BLaER1 treated with 17β-estradiol and CSF1 and Interleukin-3, amounts not matched to agents 10 nM and 100 nM (cell line): ENCODE measurements at regions not wholly inside any gene's neighbourhood (a gene's known extent, or its start where the extent isn't known, plus 50 kb on each side); places are given as distances from the start of the nearest gene placed in this dataset.
A peak's percentile ranks its signal among the peaks of the same experiment; 100 is the strongest.

ENCODE experiments used
- H3K27ac ChIP-seq, 11 experiments: shearing (Covaris generic); formaldehyde crosslinking; 2 replicates each; pipeline ENCODE4 v1.8.1; 2022
- H3K27me3 ChIP-seq, 11 experiments: shearing (Covaris generic); formaldehyde crosslinking; 2 replicates each; pipeline ENCODE4 v1.8.1; 2022
- H3K36me3 ChIP-seq, 11 experiments: shearing (Covaris generic); formaldehyde crosslinking; 2 replicates each; pipeline ENCODE4 v1.8.1; 2022
- H3K4me1 ChIP-seq, 10 experiments: shearing (Covaris generic); formaldehyde crosslinking; 2 replicates each; pipeline ENCODE4 v1.8.1; 2022
- H3K4me2 ChIP-seq, 11 experiments: shearing (Covaris generic); formaldehyde crosslinking; 2 replicates each; pipeline ENCODE4 v1.8.1; 2022
- H3K4me3 ChIP-seq, 10 experiments: shearing (Covaris generic); formaldehyde crosslinking; 2 replicates each; pipeline ENCODE4 v1.8.1; 2022
- H3K9ac ChIP-seq, 11 experiments: shearing (Covaris generic); formaldehyde crosslinking; 2 replicates each; pipeline ENCODE4 v1.8.1; 2022
- H3K9me3 ChIP-seq, 11 experiments: shearing (Covaris generic); formaldehyde crosslinking; replicated peaks in 1 of 11; 2 replicates each; pipeline ENCODE4 v1.8.1; 2022
- H4K20me1 ChIP-seq, 11 experiments: shearing (Covaris generic); formaldehyde crosslinking; 2 replicates each; pipeline ENCODE4 v1.8.1; 2022
- Cebpa-rat ChIP-seq, 11 experiments: shearing (Covaris generic); IDR thresholded peaks; 2 replicates each; pipeline ENCODE4 v1.8.1; 2022

GRCh38 chr17:12349297-12349696 lies 316.4 kb upstream of the MYOCD start:
- TF ChIP-seq Cebpa-rat (IDR thresholded peaks at IDR 0.05): no peak
- no peaks in the 10 kb centered on the region for H4K20me1 ChIP-seq
- H3K4me3 ChIP-seq: no peak overlapping the region
- H3K4me2 ChIP-seq: no peak overlapping the region
- H3K27me3 ChIP-seq: no peaks in the 10 kb centered on the region
- H3K27ac ChIP-seq: no peak overlapping the region; a peak in 1 of 22 replicates
- H3K9me3 ChIP-seq: 0 out of 22 replicates have a peak, but pooled peaks cover 0 to 17% (median 0%) of the 10 kb centered on the region in 11 experiments
- H3K36me3 ChIP-seq: no peaks in the 10 kb centered on the region
- H3K9ac ChIP-seq: no peak overlapping the region
- H3K4me1 ChIP-seq: peaks cover 0 to 7% (median 0%) of the 10 kb centered on the region in 10 experiments; a peak in 1 of 20 replicates

DNA sequence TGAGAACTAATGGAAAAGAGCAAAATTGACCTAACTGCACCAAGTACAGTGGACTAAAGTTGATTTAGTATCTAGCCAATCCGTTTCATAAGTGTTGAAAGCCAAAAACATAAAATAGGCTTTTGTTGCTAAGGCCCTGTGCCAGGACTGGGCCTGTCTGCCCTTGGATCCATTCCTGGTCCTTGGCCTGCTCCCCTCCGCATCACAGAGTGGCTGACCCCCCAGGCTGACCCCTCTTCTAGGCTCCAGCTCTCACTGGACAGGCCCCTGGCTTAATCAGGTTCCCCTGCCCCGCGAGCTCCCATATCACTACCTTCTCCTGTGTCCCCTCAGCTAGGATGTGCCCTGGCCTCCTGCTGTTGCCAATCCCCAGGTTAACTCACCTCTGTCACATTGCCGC lies 313.6 kb upstream of the MYOCD start:
- Histone ChIP-seq H3K9ac (no peak overlapping the region), H3K4me2 (no peak overlapping the region), H3K4me1 (peaks cover 0 to 7% (median 0%) of the 10 kb centered on the region in 10 experiments; a peak in 1 of 20 replicates), H3K27me3 (no peaks in the 10 kb centered on the region), H3K36me3 (no peaks in the 10 kb centered on the region), H3K27ac (no peak overlapping the region), H4K20me1 (no peaks in the 10 kb centered on the region), H3K9me3 (peaks cover 0 to 28% (median 6%) of the 10 kb centered on the region in 11 experiments; a peak in 8 of 22 replicates), H3K4me3 (no peak overlapping the region)
- TF ChIP-seq Cebpa-rat (IDR thresholded peaks at IDR 0.05): no peak

- peaks cover 0 to 11% (median 6%) of the 10 kb centered on the region in 11 experiments; a peak in 8 of 22 replicates for H3K9me3 ChIP-seq
Observed at GRCh38 chr17:12357600-12357999, 308.1 kb upstream of the MYOCD start.

GRCh38 chr17:12358477-12358876 lies 307.2 kb upstream of the MYOCD start:
- no peaks in the 10 kb centered on the region for H3K4me1 ChIP-seq
- no peak for TF ChIP-seq Cebpa-rat (IDR thresholded peaks at IDR 0.05)
- no peaks in the 10 kb centered on the region for H4K20me1 ChIP-seq
- H3K4me3 ChIP-seq: no peak overlapping the region
- no peak overlapping the region for H3K4me2 ChIP-seq
- no peaks in the 10 kb centered on the region for H3K36me3 ChIP-seq
- no peaks in the 10 kb centered on the region for H3K27me3 ChIP-seq
- no peak overlapping the region for H3K9ac ChIP-seq
- peaks cover 0 to 16% (median 6%) of the 10 kb centered on the region in 11 experiments; a peak in 10 of 22 replicates for H3K9me3 ChIP-seq
- H3K27ac ChIP-seq: no peak overlapping the region

More at GRCh38 chr17:12357600-12357999, 308.1 kb upstream of the MYOCD start:
- no peak overlapping the region for H3K27ac ChIP-seq
- H3K4me1 ChIP-seq: no peaks in the 10 kb centered on the region
- H3K9ac ChIP-seq: no peak overlapping the region
- H3K4me3 ChIP-seq: no peak overlapping the region
- TF ChIP-seq Cebpa-rat (IDR thresholded peaks at IDR 0.05): no peak
- no peaks in the 10 kb centered on the region for H3K27me3 ChIP-seq
- H3K4me2 ChIP-seq: no peak overlapping the region
- H4K20me1 ChIP-seq: no peaks in the 10 kb centered on the region
- H3K36me3 ChIP-seq: no peaks in the 10 kb centered on the region

DNA sequence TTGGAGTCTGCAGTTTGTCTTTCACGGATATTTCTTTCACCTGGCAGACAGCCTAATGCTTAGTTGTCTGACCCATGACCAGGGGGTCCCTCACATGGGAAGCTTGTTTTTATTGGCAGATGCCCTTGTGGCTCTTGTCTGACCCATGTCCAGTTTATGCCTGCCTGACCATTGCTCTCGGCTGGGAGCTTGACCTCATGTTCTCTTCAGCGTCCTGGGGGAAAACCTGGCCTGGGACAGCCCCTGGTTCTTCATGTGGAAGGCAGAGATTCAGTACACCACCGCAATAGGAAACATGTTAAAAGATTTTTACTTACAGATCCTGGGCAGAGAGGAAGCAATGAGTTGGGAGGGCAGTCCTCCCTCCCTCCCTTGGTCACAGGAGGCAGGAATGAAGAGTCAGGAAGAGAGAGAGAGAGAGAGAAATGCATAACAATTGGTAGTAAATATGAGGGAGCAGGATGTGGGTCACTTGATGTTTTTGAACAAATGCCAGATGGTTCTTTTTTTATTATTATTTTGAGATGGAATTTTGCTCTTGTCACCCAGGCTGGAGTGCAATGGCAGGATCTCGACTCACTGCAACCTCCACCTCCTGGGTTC lies 302.7 kb upstream of the MYOCD start:
- no peaks in the 10 kb centered on the region for H3K27me3 ChIP-seq
- H3K9me3 ChIP-seq: peaks cover 10 to 21% (median 14%) of the 10 kb centered on the region in 11 experiments; a peak in 20 of 22 replicates
- no peak for TF ChIP-seq Cebpa-rat (IDR thresholded peaks at IDR 0.05)
- no peak overlapping the region for H3K4me2 ChIP-seq
- H3K9ac ChIP-seq: no peak overlapping the region
- H3K4me1 ChIP-seq: no peaks in the 10 kb centered on the region
- H3K4me3 ChIP-seq: no peak overlapping the region
- H3K27ac ChIP-seq: no peak overlapping the region
- no peaks in the 10 kb centered on the region for H4K20me1 ChIP-seq
- no peaks in the 10 kb centered on the region for H3K36me3 ChIP-seq

DNA sequence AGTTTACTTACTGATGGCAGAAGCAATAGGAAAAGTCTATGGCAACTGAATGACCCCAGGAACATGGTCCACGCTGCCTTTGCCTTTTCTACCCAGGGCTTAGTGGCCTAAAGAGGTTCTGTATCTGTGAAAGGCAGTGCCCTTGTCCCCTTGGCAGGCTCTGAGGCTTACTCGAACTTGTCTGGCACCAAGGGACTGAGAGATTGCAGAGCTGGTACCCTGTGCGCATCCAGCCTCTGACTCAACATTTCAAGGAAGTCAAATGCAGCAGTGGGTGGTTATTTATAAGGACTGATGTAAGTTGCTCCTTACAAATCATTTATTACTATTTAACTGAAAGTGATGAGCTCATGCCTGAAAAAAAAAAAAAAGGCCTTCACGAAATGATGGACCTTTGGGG lies 299.9 kb upstream of the MYOCD start:
- no peak overlapping the region for H3K27ac ChIP-seq
- no peak overlapping the region for H3K4me2 ChIP-seq
- H3K9me3 ChIP-seq: peaks cover 10 to 21% (median 14%) of the 10 kb centered on the region in 11 experiments; a peak in 20 of 22 replicates
- no peak for TF ChIP-seq Cebpa-rat (IDR thresholded peaks at IDR 0.05)
- H3K4me3 ChIP-seq: no peak overlapping the region
- H3K9ac ChIP-seq: no peak overlapping the region
- H3K27me3 ChIP-seq: no peaks in the 10 kb centered on the region
- H3K4me1 ChIP-seq: no peaks in the 10 kb centered on the region
- H4K20me1 ChIP-seq: no peaks in the 10 kb centered on the region
- H3K36me3 ChIP-seq: no peaks in the 10 kb centered on the region

DNA sequence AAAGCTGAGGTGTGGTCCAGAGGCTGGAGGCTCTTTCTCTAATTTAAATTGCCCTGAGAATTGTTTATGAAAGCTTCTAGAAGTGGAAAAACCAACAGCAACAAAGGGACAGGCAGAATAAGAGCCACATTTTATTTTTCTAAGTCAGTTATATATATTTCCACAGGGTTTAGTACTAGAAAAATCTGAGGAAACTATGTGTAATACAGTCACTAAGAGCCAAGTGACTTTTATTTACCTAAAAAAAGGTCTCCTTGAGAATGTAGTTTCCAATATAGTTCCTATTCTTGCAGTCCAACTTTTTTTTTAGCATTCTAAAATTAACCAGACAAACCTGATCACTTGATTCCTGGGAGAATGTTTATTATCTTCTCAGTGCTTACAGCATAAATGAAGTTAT lies 296.6 kb upstream of the MYOCD start:
- no peak for TF ChIP-seq Cebpa-rat (IDR thresholded peaks at IDR 0.05)
- Histone ChIP-seq H3K36me3 (no peaks in the 10 kb centered on the region), H3K4me2 (no peak overlapping the region), H4K20me1 (no peaks in the 10 kb centered on the region), H3K4me3 (no peak overlapping the region), H3K9ac (no peak overlapping the region), H3K4me1 (no peaks in the 10 kb centered on the region), H3K27ac (no peak overlapping the region), H3K9me3 (peaks cover 7 to 15% (median 11%) of the 10 kb centered on the region in 11 experiments; a peak in 20 of 22 replicates), H3K27me3 (no peaks in the 10 kb centered on the region)

DNA sequence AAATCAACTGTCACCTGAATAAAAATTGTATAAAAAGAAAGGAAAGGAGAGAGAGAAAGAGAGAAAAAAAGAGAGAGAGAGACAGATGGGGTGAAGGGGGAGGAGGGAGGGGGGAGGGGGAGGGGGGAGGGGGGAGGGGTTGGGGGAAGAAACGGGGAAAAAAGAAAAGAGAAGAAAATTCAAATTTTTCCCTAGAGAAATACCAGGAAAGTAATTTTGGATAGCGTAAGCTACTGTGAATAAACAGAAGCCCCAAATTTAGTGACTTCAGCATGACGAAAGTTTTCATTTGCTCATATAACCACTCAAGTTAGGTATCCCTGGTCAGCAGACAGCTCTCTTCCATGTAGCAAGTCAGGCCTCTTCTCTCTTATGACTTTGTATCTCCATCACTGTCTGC lies 289.4 kb upstream of the MYOCD start:
- H3K9ac ChIP-seq: no peak overlapping the region
- H3K9me3 ChIP-seq: peaks cover 0 to 7% (median 4%) of the 10 kb centered on the region in 11 experiments; a peak in 6 of 22 replicates
- no peaks in the 10 kb centered on the region for H3K4me1 ChIP-seq
- H3K4me3 ChIP-seq: no peak overlapping the region
- H3K27ac ChIP-seq: no peak overlapping the region
- no peaks in the 10 kb centered on the region for H3K36me3 ChIP-seq
- H3K27me3 ChIP-seq: no peaks in the 10 kb centered on the region
- no peak for TF ChIP-seq Cebpa-rat (IDR thresholded peaks at IDR 0.05)
- H3K4me2 ChIP-seq: no peak overlapping the region
- H4K20me1 ChIP-seq: no peaks in the 10 kb centered on the region

DNA sequence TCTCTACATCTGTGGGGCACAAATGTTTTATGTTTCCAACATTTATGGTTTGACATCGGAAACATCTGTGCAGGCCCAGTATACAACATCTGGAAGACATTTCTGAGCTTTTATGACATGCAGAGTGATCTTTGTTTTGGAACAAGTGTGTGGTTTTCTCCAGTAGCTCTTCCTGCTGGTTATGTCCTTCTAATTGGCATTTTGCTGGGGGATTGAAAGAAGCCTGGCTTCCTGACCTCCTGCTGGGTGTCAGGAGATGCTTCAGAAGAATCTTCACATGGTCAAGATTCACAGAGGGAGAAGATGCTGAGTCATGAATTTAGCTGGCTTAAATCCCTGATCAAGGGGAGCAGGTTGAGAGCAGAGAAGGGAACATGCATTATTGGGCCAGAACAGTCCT lies 279.5 kb upstream of the MYOCD start:
- no peaks in the 10 kb centered on the region for H3K36me3 ChIP-seq
- H3K4me2 ChIP-seq: peak overlapping the region in 2 of 11 experiments; percentile 1 to 10; a peak in 2 of 22 replicates
- peaks cover 0 to 7% (median 0%) of the 10 kb centered on the region in 10 experiments; a peak in 2 of 20 replicates for H3K4me1 ChIP-seq
- no peaks in the 10 kb centered on the region for H4K20me1 ChIP-seq
- TF ChIP-seq Cebpa-rat (IDR thresholded peaks at IDR 0.05): no peak
- no peaks in the 10 kb centered on the region for H3K27me3 ChIP-seq
- no peak overlapping the region for H3K9ac ChIP-seq
- no peak overlapping the region for H3K4me3 ChIP-seq
- no peak overlapping the region for H3K27ac ChIP-seq
- peaks cover 0 to 11% (median 0%) of the 10 kb centered on the region in 11 experiments; a peak in 2 of 22 replicates for H3K9me3 ChIP-seq

DNA sequence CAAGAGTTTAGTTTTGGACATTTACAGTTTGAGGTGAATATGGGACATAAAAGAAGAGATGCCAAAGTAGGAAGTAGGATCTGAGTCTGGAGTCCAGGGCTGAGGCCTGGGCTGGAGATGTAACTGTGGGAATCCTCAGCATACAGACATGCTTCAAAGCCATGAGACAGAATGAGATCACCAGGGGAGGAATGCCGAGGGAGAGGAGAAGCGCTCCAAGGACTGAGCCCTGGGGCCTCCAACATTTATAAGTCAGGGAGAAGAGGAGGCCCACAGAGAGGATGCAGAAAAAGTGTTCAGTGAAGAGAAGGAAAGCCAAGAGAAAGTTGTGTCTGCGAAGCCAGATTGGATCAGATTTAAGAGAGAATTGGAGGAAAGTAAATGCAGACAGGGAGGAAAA lies 277.5 kb upstream of the MYOCD start:
- Histone ChIP-seq H3K36me3 (no peaks in the 10 kb centered on the region), H3K4me2 (no peak overlapping the region), H4K20me1 (no peaks in the 10 kb centered on the region), H3K4me3 (no peak overlapping the region), H3K9me3 (peaks cover 0 to 5% (median 0%) of the 10 kb centered on the region in 11 experiments; a peak in 1 of 22 replicates), H3K9ac (no peak overlapping the region), H3K4me1 (peaks cover 0 to 7% (median 0%) of the 10 kb centered on the region in 10 experiments; a peak in 2 of 20 replicates), H3K27ac (no peak overlapping the region), H3K27me3 (no peaks in the 10 kb centered on the region)
- TF ChIP-seq Cebpa-rat (IDR thresholded peaks at IDR 0.05): no peak
